ENCODE measurements at regions not wholly inside any gene's neighbourhood (a gene's known extent, or its start where the extent isn't known, plus 50 kb on each side); places are given as distances from the start of the nearest gene placed in this dataset.

DNA sequence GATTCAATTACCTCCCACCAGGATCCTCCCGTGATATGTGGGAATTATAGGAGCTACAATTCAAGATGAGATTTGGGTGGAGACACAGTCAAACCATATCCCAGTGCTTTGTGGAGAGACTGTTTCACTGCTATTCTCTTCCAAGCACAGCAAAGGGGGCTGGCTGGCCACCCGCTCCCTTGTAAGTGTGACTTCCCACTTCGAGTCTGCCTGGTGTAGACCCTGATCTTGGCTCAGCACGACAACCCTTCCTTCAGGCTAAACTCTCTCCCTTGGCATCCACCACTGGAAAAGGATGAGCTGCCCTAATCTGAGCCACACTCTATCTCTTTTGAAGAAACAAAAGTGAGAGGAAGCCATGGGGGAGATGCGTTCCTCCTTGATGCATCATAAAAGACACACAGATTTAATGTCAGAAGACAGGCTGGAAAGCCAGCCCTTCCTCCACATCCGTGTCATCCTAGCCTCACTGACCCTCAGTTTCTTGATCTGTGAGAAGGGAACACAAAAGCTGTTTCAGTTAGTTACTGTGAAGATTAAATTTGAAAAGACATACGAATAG, 64.7 kb upstream of the CDON start:
- TF ChIP-seq, protein P1, sequence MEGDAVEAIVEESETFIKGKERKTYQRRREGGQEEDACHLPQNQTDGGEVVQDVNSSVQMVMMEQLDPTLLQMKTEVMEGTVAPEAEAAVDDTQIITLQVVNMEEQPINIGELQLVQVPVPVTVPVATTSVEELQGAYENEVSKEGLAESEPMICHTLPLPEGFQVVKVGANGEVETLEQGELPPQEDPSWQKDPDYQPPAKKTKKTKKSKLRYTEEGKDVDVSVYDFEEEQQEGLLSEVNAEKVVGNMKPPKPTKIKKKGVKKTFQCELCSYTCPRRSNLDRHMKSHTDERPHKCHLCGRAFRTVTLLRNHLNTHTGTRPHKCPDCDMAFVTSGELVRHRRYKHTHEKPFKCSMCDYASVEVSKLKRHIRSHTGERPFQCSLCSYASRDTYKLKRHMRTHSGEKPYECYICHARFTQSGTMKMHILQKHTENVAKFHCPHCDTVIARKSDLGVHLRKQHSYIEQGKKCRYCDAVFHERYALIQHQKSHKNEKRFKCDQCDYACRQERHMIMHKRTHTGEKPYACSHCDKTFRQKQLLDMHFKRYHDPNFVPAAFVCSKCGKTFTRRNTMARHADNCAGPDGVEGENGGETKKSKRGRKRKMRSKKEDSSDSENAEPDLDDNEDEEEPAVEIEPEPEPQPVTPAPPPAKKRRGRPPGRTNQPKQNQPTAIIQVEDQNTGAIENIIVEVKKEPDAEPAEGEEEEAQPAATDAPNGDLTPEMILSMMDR (IDR thresholded peaks at IDR 0.05; ENCODE audit: borderline replicate concordance, extremely low read depth, low read length, poor library complexity, severe bottlenecking), result no peak
- TF ChIP-seq EZH2 (IDR thresholded peaks at IDR 0.05; ENCODE audit: borderline replicate concordance, low read depth, low read length, severe bottlenecking), result no peak

All from DND-41 (cell line).